ENCODE measurements at regions not wholly inside any gene's neighbourhood (a gene's known extent, or its start where the extent isn't known, plus 50 kb on each side); places are given as distances from the start of the nearest gene placed in this dataset.

GRCh38 chr10:57457972-57458512 lies 809.7 kb downstream of the IPMK start:
- CTCF ChIA-PET: no interaction called here
- Mint-ChIP-seq H3K27me3 (no peaks in the 10 kb centered on the region), H3K4me3 (no peak overlapping the region), H3K9me3 (peaks cover 0 to 11% (median 0%) of the 10 kb centered on the region in 11 donors), H3K36me3 (no peaks in the 10 kb centered on the region), H3K4me1 (no peaks in the 10 kb centered on the region), H3K27ac (peak overlapping the region in 1 of 9 donors; percentile 53)
- ATAC-seq (no peak), DNase-seq (no peak)
- no peaks in the 10 kb centered on the region for H3K27me3 ChIP-seq (ENCODE audit: control insufficient read depth in 2 of 2, insufficient read depth in 2 of 2, low read length in 2 of 2)
- H3K9me3 ChIP-seq (ENCODE audit: control insufficient read depth in 2 of 3, low read length in 3 of 3): no peaks in the 10 kb centered on the region
- H3K36me3 ChIP-seq (ENCODE audit: control insufficient read depth in 2 of 3, insufficient read depth in 3 of 3, low read length in 3 of 3): no peaks in the 10 kb centered on the region
- H3K27ac ChIP-seq (ENCODE audit: low read depth, low read length): no peak overlapping the region
- no peaks in the 10 kb centered on the region for H3K4me1 ChIP-seq (ENCODE audit: control insufficient read depth in 2 of 2, insufficient read depth in 2 of 2, low read length in 2 of 2)
- POLR2A ChIA-PET: no interaction called here
- intact Hi-C loops (cut with micrococcal nuclease): no loop called here
- no peak overlapping the region for H3K4me3 ChIP-seq (ENCODE audit: low read length)

- Histone ChIP-seq H3K27ac (ENCODE audit: low read depth, low read length) (no peak overlapping the region), H3K4me3 (ENCODE audit: low read length) (no peak overlapping the region), H3K27me3 (ENCODE audit: control insufficient read depth in 2 of 2, insufficient read depth in 2 of 2, low read length in 2 of 2) (no peaks in the 10 kb centered on the region), H3K4me1 (ENCODE audit: control insufficient read depth in 2 of 2, insufficient read depth in 2 of 2, low read length in 2 of 2) (no peaks in the 10 kb centered on the region), H3K36me3 (ENCODE audit: control insufficient read depth in 2 of 3, insufficient read depth in 3 of 3, low read length in 3 of 3) (no peaks in the 10 kb centered on the region), H3K9me3 (ENCODE audit: control insufficient read depth in 2 of 3, low read length in 3 of 3) (no peaks in the 10 kb centered on the region)
- H3K9me3 Mint-ChIP-seq: peaks cover 0 to 7% (median 0%) of the 10 kb centered on the region in 11 donors
- ChIA-PET POLR2A (no interaction called here), CTCF (no interaction called here)
- DNase-seq: no peak
- no peak overlapping the region for H3K27ac Mint-ChIP-seq
- no peak for ATAC-seq
- H3K4me3 Mint-ChIP-seq: no peak overlapping the region
- H3K4me1 Mint-ChIP-seq: no peaks in the 10 kb centered on the region
- H3K36me3 Mint-ChIP-seq: no peaks in the 10 kb centered on the region
- no peaks in the 10 kb centered on the region for H3K27me3 Mint-ChIP-seq
- intact Hi-C loops (cut with micrococcal nuclease): no loop called here
Observed at GRCh38 chr10:57430376-57430775, 837.3 kb downstream of the IPMK start.

- Mint-ChIP-seq H3K27ac (no peak overlapping the region), H3K27me3 (no peaks in the 10 kb centered on the region), H3K9me3 (peaks cover 0 to 10% (median 3%) of the 10 kb centered on the region in 11 donors), H3K4me3 (no peak overlapping the region), H3K4me1 (no peaks in the 10 kb centered on the region), H3K36me3 (no peaks in the 10 kb centered on the region)
- ChIA-PET POLR2A (no interaction called here), CTCF (interaction anchor here (0.6 kb wide), 1 partner anchor 1794 kb away, joined by 4 read pairs; no protein-coding TSS in a partner anchor)
- intact Hi-C loops (cut with micrococcal nuclease): no loop called here
- no peak for ATAC-seq
- Histone ChIP-seq H3K9me3 (ENCODE audit: control insufficient read depth in 2 of 3, low read length in 3 of 3) (no peaks in the 10 kb centered on the region), H3K36me3 (ENCODE audit: control insufficient read depth in 2 of 3, insufficient read depth in 3 of 3, low read length in 3 of 3) (no peaks in the 10 kb centered on the region), H3K27me3 (ENCODE audit: control insufficient read depth in 2 of 2, insufficient read depth in 2 of 2, low read length in 2 of 2) (no peaks in the 10 kb centered on the region), H3K4me1 (ENCODE audit: control insufficient read depth in 2 of 2, insufficient read depth in 2 of 2, low read length in 2 of 2) (no peaks in the 10 kb centered on the region), H3K27ac (ENCODE audit: low read depth, low read length) (no peak overlapping the region), H3K4me3 (ENCODE audit: low read length) (no peak overlapping the region)
- no peak for DNase-seq
Observed at GRCh38 chr10:57420881-57421280, 846.8 kb downstream of the IPMK start.

- no peak for ATAC-seq
- Histone ChIP-seq H3K27ac (ENCODE audit: low read depth, low read length) (no peak overlapping the region), H3K36me3 (ENCODE audit: control insufficient read depth in 2 of 3, insufficient read depth in 3 of 3, low read length in 3 of 3) (no peaks in the 10 kb centered on the region), H3K27me3 (ENCODE audit: control insufficient read depth in 2 of 2, insufficient read depth in 2 of 2, low read length in 2 of 2) (no peaks in the 10 kb centered on the region), H3K4me1 (ENCODE audit: control insufficient read depth in 2 of 2, insufficient read depth in 2 of 2, low read length in 2 of 2) (no peaks in the 10 kb centered on the region), H3K9me3 (ENCODE audit: control insufficient read depth in 2 of 3, low read length in 3 of 3) (no peaks in the 10 kb centered on the region), H3K4me3 (ENCODE audit: low read length) (no peak overlapping the region)
- DNase-seq: no peak
- no peaks in the 10 kb centered on the region for H3K27me3 Mint-ChIP-seq
- POLR2A ChIA-PET: no interaction called here
- no peaks in the 10 kb centered on the region for H3K36me3 Mint-ChIP-seq
- H3K4me3 Mint-ChIP-seq: no peak overlapping the region
- no peak overlapping the region for H3K27ac Mint-ChIP-seq
- H3K4me1 Mint-ChIP-seq: no peaks in the 10 kb centered on the region
- CTCF ChIA-PET: interaction anchor here (0.7 kb wide), 1 partner anchor 1594 kb away, joined by 3 read pairs; no protein-coding TSS in a partner anchor
- intact Hi-C loops (cut with micrococcal nuclease): no loop called here
- peaks cover 0 to 17% (median 3%) of the 10 kb centered on the region in 11 donors for H3K9me3 Mint-ChIP-seq
Observed at GRCh38 chr10:57418476-57418875, 849.2 kb downstream of the IPMK start.

- H3K27me3 Mint-ChIP-seq: no peaks in the 10 kb centered on the region
- intact Hi-C loops (cut with micrococcal nuclease): no loop called here
- DNase-seq (no peak), ATAC-seq (no peak)
- ChIA-PET POLR2A (no interaction called here), CTCF (no interaction called here)
- peaks cover 0 to 6% (median 2%) of the 10 kb centered on the region in 11 donors for H3K9me3 Mint-ChIP-seq
- no peaks in the 10 kb centered on the region for H3K36me3 Mint-ChIP-seq
- Histone ChIP-seq H3K27me3 (ENCODE audit: control insufficient read depth in 2 of 2, insufficient read depth in 2 of 2, low read length in 2 of 2) (no peaks in the 10 kb centered on the region), H3K27ac (ENCODE audit: low read depth, low read length) (no peak overlapping the region), H3K9me3 (ENCODE audit: control insufficient read depth in 2 of 3, low read length in 3 of 3) (no peaks in the 10 kb centered on the region), H3K4me1 (ENCODE audit: control insufficient read depth in 2 of 2, insufficient read depth in 2 of 2, low read length in 2 of 2) (no peaks in the 10 kb centered on the region), H3K4me3 (ENCODE audit: low read length) (no peak overlapping the region), H3K36me3 (ENCODE audit: control insufficient read depth in 2 of 3, insufficient read depth in 3 of 3, low read length in 3 of 3) (no peaks in the 10 kb centered on the region)
- no peaks in the 10 kb centered on the region for H3K4me1 Mint-ChIP-seq
- no peak overlapping the region for H3K27ac Mint-ChIP-seq
- no peak overlapping the region for H3K4me3 Mint-ChIP-seq
Observed at GRCh38 chr10:57395923-57396322, 871.8 kb downstream of the IPMK start.

- Mint-ChIP-seq H3K27me3 (no peaks in the 10 kb centered on the region), H3K9me3 (peaks cover 0 to 9% (median 0%) of the 10 kb centered on the region in 11 donors), H3K27ac (no peak overlapping the region), H3K36me3 (no peaks in the 10 kb centered on the region), H3K4me3 (no peak overlapping the region), H3K4me1 (no peaks in the 10 kb centered on the region)
- POLR2A ChIA-PET: no interaction called here
- no peak for DNase-seq
- Histone ChIP-seq H3K4me3 (ENCODE audit: low read length) (no peak overlapping the region), H3K9me3 (ENCODE audit: control insufficient read depth in 2 of 3, low read length in 3 of 3) (no peaks in the 10 kb centered on the region), H3K36me3 (ENCODE audit: control insufficient read depth in 2 of 3, insufficient read depth in 3 of 3, low read length in 3 of 3) (no peaks in the 10 kb centered on the region), H3K27me3 (ENCODE audit: control insufficient read depth in 2 of 2, insufficient read depth in 2 of 2, low read length in 2 of 2) (no peaks in the 10 kb centered on the region), H3K27ac (ENCODE audit: low read depth, low read length) (no peak overlapping the region), H3K4me1 (ENCODE audit: control insufficient read depth in 2 of 2, insufficient read depth in 2 of 2, low read length in 2 of 2) (no peaks in the 10 kb centered on the region)
- ATAC-seq: no peak
- intact Hi-C loops (cut with micrococcal nuclease): no loop called here
- CTCF ChIA-PET: no interaction called here
Observed at GRCh38 chr10:57367412-57367811, 900.3 kb downstream of the IPMK start.

GRCh38 chr10:57362811-57363210 lies 904.9 kb downstream of the IPMK start:
- Histone ChIP-seq H3K27ac (ENCODE audit: low read depth, low read length) (no peak overlapping the region), H3K4me3 (ENCODE audit: low read length) (no peak overlapping the region), H3K4me1 (ENCODE audit: control insufficient read depth in 2 of 2, insufficient read depth in 2 of 2, low read length in 2 of 2) (no peaks in the 10 kb centered on the region), H3K27me3 (ENCODE audit: control insufficient read depth in 2 of 2, insufficient read depth in 2 of 2, low read length in 2 of 2) (no peaks in the 10 kb centered on the region), H3K9me3 (ENCODE audit: control insufficient read depth in 2 of 3, low read length in 3 of 3) (no peaks in the 10 kb centered on the region), H3K36me3 (ENCODE audit: control insufficient read depth in 2 of 3, insufficient read depth in 3 of 3, low read length in 3 of 3) (no peaks in the 10 kb centered on the region)
- H3K27me3 Mint-ChIP-seq: no peaks in the 10 kb centered on the region
- no peaks in the 10 kb centered on the region for H3K36me3 Mint-ChIP-seq
- POLR2A ChIA-PET: no interaction called here
- intact Hi-C loops (cut with micrococcal nuclease): no loop called here
- no peak for DNase-seq
- no peak overlapping the region for H3K4me3 Mint-ChIP-seq
- no peaks in the 10 kb centered on the region for H3K4me1 Mint-ChIP-seq
- peaks cover 0 to 2% (median 0%) of the 10 kb centered on the region in 11 donors for H3K9me3 Mint-ChIP-seq
- no peak for ATAC-seq
- H3K27ac Mint-ChIP-seq: no peak overlapping the region
- CTCF ChIA-PET: no interaction called here
